Endodermal cell (in vitro differentiated cells): ENCODE measurements at regions not wholly inside any gene's neighbourhood (a gene's known extent, or its start where the extent isn't known, plus 50 kb on each side); places are given as distances from the start of the nearest gene placed in this dataset.
"Not testable (repeated sequence)": the region's sequence is repeated elsewhere in the genome, so short reads cannot be mapped to it uniquely, and the experiment has no call there.

ENCODE experiments used
- DNase-seq: peaks from one replicate; pipeline ENCODE4 v3.0.0-alpha.2; 2017
- H3K27ac ChIP-seq: 2 replicates; pipeline ENCODE4 v1.5.1; 2013; ENCODE audit warnings: mild to moderate bottlenecking, low read depth, low read length, moderate library complexity
- H3K27me3 ChIP-seq: 2 replicates; pipeline ENCODE4 v1.6.1; 2013; ENCODE audit warnings: mild to moderate bottlenecking, low read length, moderate library complexity; ENCODE audit not compliant: insufficient read depth, control insufficient read depth, poor library complexity, severe bottlenecking
- H3K36me3 ChIP-seq: 2 replicates; pipeline ENCODE4 v1.7.0; 2013; ENCODE audit warnings: mild to moderate bottlenecking, low read length, moderate library complexity; ENCODE audit not compliant: control insufficient read depth, insufficient read depth
- H3K4me1 ChIP-seq: one replicate; pipeline ENCODE4 v1.7.0; 2013; ENCODE audit warnings: low read length; ENCODE audit not compliant: control insufficient read depth, insufficient read depth
- H3K4me3 ChIP-seq: 2 replicates; pipeline ENCODE4 v1.5.1; 2013; ENCODE audit warnings: mild to moderate bottlenecking, low read length, moderate library complexity
- H3K9ac ChIP-seq: 2 replicates; pipeline ENCODE4 v1.6.1; 2013; ENCODE audit warnings: mild to moderate bottlenecking, low read length, moderate library complexity; ENCODE audit not compliant: poor library complexity, severe bottlenecking; ENCODE audit errors: extremely low read depth
- H3K9me3 ChIP-seq: 2 replicates; pipeline ENCODE4 v1.6.1; 2013; ENCODE audit warnings: mild to moderate bottlenecking, low read length, moderate library complexity; ENCODE audit not compliant: control insufficient read depth
- H3K27ac Mint-ChIP-seq: 2 replicates; pipeline ENCODE4 v1.8.0; 2020; ENCODE audit warnings: mixed read lengths
- H3K27me3 Mint-ChIP-seq: 2 replicates; pipeline ENCODE4 v1.8.0; 2021; ENCODE audit warnings: mild to moderate bottlenecking, mixed read lengths; ENCODE audit not compliant: insufficient read depth
- H3K36me3 Mint-ChIP-seq: 2 replicates; pipeline ENCODE4 v1.8.0; 2020; ENCODE audit warnings: low read depth, mixed read lengths
- H3K4me1 Mint-ChIP-seq: 2 replicates; pipeline ENCODE4 v1.8.0; 2020; ENCODE audit warnings: mixed read lengths
- H3K4me3 Mint-ChIP-seq: 2 replicates; pipeline ENCODE4 v1.8.0; 2020; ENCODE audit warnings: mild to moderate bottlenecking, moderate library complexity, mixed read lengths
- H3K9me3 Mint-ChIP-seq: 2 replicates; pipeline ENCODE4 v1.8.0; 2020; ENCODE audit warnings: mild to moderate bottlenecking, mixed read lengths
- WGBS, 2 experiments: methylation state at CpG; one replicate each; pipeline versions ENCODE4 v1.1.5 to v1.1.7; 2013; ENCODE audit warnings: missing lambda C conversion rate in 2 of 2, mixed read lengths in 1 of 2; ENCODE audit not compliant: insufficient coverage in 1 of 2, insufficient read length in 1 of 2; 5-methylcytosine and 5-hydroxymethylcytosine counted together
- TF ChIP-seq, protein P1 (sequence below): fragments of 200-600 bp; sonication (generic); conservative IDR thresholded peaks from 2 replicates; pipeline ENCODE4 v1.5.0; 2021; ENCODE audit warnings: antibody characterized with exemption, mild to moderate bottlenecking

GRCh38 chr5:87581661-87582060 is 168.9 kb upstream of the CCNH start:
- H3K4me1 ChIP-seq: no peaks in the 10 kb centered on the region
- no peaks in the 10 kb centered on the region for H3K36me3 Mint-ChIP-seq
- no CpG with 5 or more reads among the region's 1 CpG for WGBS, 2 experiments
- no peaks in the 10 kb centered on the region for H3K27me3 ChIP-seq
- H3K36me3 ChIP-seq: no peaks in the 10 kb centered on the region
- H3K9me3 ChIP-seq: no peaks in the 10 kb centered on the region
- TF ChIP-seq, protein P1, sequence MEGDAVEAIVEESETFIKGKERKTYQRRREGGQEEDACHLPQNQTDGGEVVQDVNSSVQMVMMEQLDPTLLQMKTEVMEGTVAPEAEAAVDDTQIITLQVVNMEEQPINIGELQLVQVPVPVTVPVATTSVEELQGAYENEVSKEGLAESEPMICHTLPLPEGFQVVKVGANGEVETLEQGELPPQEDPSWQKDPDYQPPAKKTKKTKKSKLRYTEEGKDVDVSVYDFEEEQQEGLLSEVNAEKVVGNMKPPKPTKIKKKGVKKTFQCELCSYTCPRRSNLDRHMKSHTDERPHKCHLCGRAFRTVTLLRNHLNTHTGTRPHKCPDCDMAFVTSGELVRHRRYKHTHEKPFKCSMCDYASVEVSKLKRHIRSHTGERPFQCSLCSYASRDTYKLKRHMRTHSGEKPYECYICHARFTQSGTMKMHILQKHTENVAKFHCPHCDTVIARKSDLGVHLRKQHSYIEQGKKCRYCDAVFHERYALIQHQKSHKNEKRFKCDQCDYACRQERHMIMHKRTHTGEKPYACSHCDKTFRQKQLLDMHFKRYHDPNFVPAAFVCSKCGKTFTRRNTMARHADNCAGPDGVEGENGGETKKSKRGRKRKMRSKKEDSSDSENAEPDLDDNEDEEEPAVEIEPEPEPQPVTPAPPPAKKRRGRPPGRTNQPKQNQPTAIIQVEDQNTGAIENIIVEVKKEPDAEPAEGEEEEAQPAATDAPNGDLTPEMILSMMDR: no peak
- H3K4me1 Mint-ChIP-seq: peaks cover under 1% of the 10 kb centered on the region
- H3K4me3 Mint-ChIP-seq: no peak overlapping the region
- no peak overlapping the region for H3K27ac ChIP-seq
- no peaks in the 10 kb centered on the region for H3K27me3 Mint-ChIP-seq
- no peak for DNase-seq
- H3K9me3 Mint-ChIP-seq: peaks cover under 1% of the 10 kb centered on the region
- no peak overlapping the region for H3K27ac Mint-ChIP-seq
- no peak overlapping the region for H3K4me3 ChIP-seq
- no peak overlapping the region for H3K9ac ChIP-seq

- Histone ChIP-seq H3K27me3 (no peaks in the 10 kb centered on the region), H3K9ac (no peak overlapping the region), H3K4me1 (no peaks in the 10 kb centered on the region), H3K4me3 (no peak overlapping the region), H3K36me3 (no peaks in the 10 kb centered on the region), H3K9me3 (no peaks in the 10 kb centered on the region), H3K27ac (no peak overlapping the region)
- Mint-ChIP-seq H3K4me3 (no peak overlapping the region), H3K9me3 (peaks cover 3% of the 10 kb centered on the region), H3K27me3 (no peaks in the 10 kb centered on the region), H3K4me1 (peaks cover 3% of the 10 kb centered on the region), H3K36me3 (no peaks in the 10 kb centered on the region), H3K27ac (no peak overlapping the region)
- no peak for DNase-seq
- TF ChIP-seq, protein P1: no peak
Observed at GRCh38 chr5:87579678-87580077, 166.9 kb upstream of the CCNH start.

GRCh38 chr5:87576867-87577266 is 164.1 kb upstream of the CCNH start:
- no peak overlapping the region for H3K27ac ChIP-seq
- no peaks in the 10 kb centered on the region for H3K36me3 ChIP-seq
- no peaks in the 10 kb centered on the region for H3K9me3 ChIP-seq
- TF ChIP-seq, protein P1: no peak
- Mint-ChIP-seq H3K9me3 (peaks cover 3% of the 10 kb centered on the region), H3K36me3 (no peaks in the 10 kb centered on the region), H3K27ac (peak overlapping the region; percentile 44), H3K27me3 (no peaks in the 10 kb centered on the region), H3K4me1 (peaks cover 3% of the 10 kb centered on the region), H3K4me3 (no peak overlapping the region)
- H3K27me3 ChIP-seq: no peaks in the 10 kb centered on the region
- no peak overlapping the region for H3K9ac ChIP-seq
- WGBS, 2 experiments: 81% methylated on average over 3 of the region's 3 CpGs; no CpG with 5 or more reads in 1 of the 2 experiments
- H3K4me3 ChIP-seq: no peak overlapping the region
- H3K4me1 ChIP-seq: no peaks in the 10 kb centered on the region
- no peak for DNase-seq

DNA sequence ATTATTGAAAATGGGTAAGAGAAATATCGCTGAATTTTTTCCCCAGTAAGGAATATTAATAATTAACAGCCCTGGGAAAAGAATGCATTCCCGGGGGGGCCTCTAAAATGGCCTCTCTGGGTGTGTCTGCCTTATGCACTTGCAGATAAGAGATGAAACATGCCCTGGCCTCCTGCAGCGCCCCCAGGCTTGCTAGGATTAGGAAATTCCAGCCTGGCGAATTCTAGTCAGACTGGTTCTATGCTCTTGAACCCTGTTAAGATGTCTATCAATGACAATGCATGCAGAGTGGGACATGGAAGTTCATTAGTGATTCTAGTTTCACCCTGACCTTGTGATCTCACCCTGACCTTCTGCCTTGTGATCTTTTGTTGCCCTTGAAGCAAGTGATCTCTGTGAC is 163.6 kb upstream of the CCNH start:
- H3K9me3 ChIP-seq, H3K36me3 ChIP-seq, H3K9ac ChIP-seq, H3K27me3 Mint-ChIP-seq, H3K36me3 Mint-ChIP-seq, H3K4me3 ChIP-seq, H3K27ac ChIP-seq, H3K4me1 ChIP-seq, H3K4me3 Mint-ChIP-seq, H3K4me1 Mint-ChIP-seq, H3K27me3 ChIP-seq, H3K9me3 Mint-ChIP-seq: not testable (repeated sequence)
- WGBS, 2 experiments: 68 to 88% methylated on average over 3 to 4 of the region's 4 CpGs
- peak; percentile 53 for DNase-seq
- H3K27ac Mint-ChIP-seq: peak overlapping the region; percentile 44
